H9 (cell line): ENCODE measurements at regions not wholly inside any gene's neighbourhood (a gene's known extent, or its start where the extent isn't known, plus 50 kb on each side); places are given as distances from the start of the nearest gene placed in this dataset.

Source experiments
- DNase-seq: peaks from one replicate; pipeline ENCODE4 v3.0.0-alpha.2; 2017
- H2AFZ ChIP-seq: one replicate; pipeline ENCODE4 v1.6.1; 2013; ENCODE audit warnings: mild to moderate bottlenecking, low read length, control low read depth, moderate library complexity
- H2AK5ac ChIP-seq: 2 replicates; pipeline ENCODE4 v1.6.1; 2013; ENCODE audit warnings: low read length, control low read depth, mixed read lengths; ENCODE audit not compliant: insufficient read length
- H2BK120ac ChIP-seq: one replicate; pipeline ENCODE4 v1.6.1; 2013; ENCODE audit warnings: low read depth, mild to moderate bottlenecking, low read length, control low read depth, inconsistent platforms; ENCODE audit not compliant: poor library complexity, severe bottlenecking
- H2BK12ac ChIP-seq: 2 replicates; pipeline ENCODE4 v1.6.1; 2013; ENCODE audit warnings: low read length, control low read depth, mixed read lengths, low read depth; ENCODE audit not compliant: insufficient read length
- H2BK15ac ChIP-seq: 2 replicates; pipeline ENCODE4 v1.6.1; 2013; ENCODE audit warnings: low read depth, low read length, control low read depth
- H2BK20ac ChIP-seq: one replicate; pipeline ENCODE4 v1.6.1; 2013; ENCODE audit warnings: low read depth, mild to moderate bottlenecking, low read length, control low read depth, inconsistent platforms; ENCODE audit not compliant: poor library complexity, severe bottlenecking
- H2BK5ac ChIP-seq: 2 replicates; pipeline ENCODE4 v1.6.1; 2013; ENCODE audit warnings: low read length, control low read depth, mixed read lengths; ENCODE audit not compliant: insufficient read length
- H3K14ac ChIP-seq: 2 replicates; pipeline ENCODE4 v1.6.1; 2013; ENCODE audit warnings: low read length, control low read depth; ENCODE audit not compliant: insufficient read depth
- H3K18ac ChIP-seq: 2 replicates; pipeline ENCODE4 v1.6.1; 2013; ENCODE audit warnings: low read depth, mild to moderate bottlenecking, mixed read lengths, low read length, control low read depth; ENCODE audit not compliant: insufficient read length
- H3K23ac ChIP-seq: 2 replicates; pipeline ENCODE4 v1.6.1; 2013; ENCODE audit warnings: low read length, control low read depth, mixed read lengths, low read depth; ENCODE audit not compliant: insufficient read length
- H3K23me2 ChIP-seq: 2 replicates; pipeline ENCODE4 v1.6.1; 2013; ENCODE audit warnings: low read depth, mild to moderate bottlenecking, mixed read lengths, low read length, control low read depth; ENCODE audit not compliant: insufficient read length, poor library complexity, severe bottlenecking
- H3K27ac ChIP-seq: 2 replicates; pipeline ENCODE4 v1.5.1; 2013; ENCODE audit warnings: low read length, control low read depth, mixed read lengths, low read depth; ENCODE audit not compliant: insufficient read length
- H3K27me3 ChIP-seq: 2 replicates; pipeline ENCODE4 v1.6.1; 2013; ENCODE audit warnings: low read length, control low read depth, inconsistent platforms; ENCODE audit not compliant: insufficient read depth
- H3K4ac ChIP-seq: 2 replicates; pipeline ENCODE4 v1.6.1; 2013; ENCODE audit warnings: low read depth, mild to moderate bottlenecking, control low read depth, inconsistent platforms, low read length, moderate library complexity
- H3K4me1 ChIP-seq: 2 replicates; pipeline ENCODE4 v1.6.1; 2013; ENCODE audit warnings: low read length, control low read depth, inconsistent platforms; ENCODE audit not compliant: insufficient read depth
- H3K4me2 ChIP-seq: 2 replicates; pipeline ENCODE4 v1.6.1; 2013; ENCODE audit warnings: low read length, control low read depth, mixed read lengths; ENCODE audit not compliant: insufficient read length, insufficient read depth
- H3K56ac ChIP-seq: 2 replicates; pipeline ENCODE4 v1.6.1; 2013; ENCODE audit warnings: low read depth, mild to moderate bottlenecking, mixed read lengths, low read length, control low read depth; ENCODE audit not compliant: insufficient read length
- H3K79me1 ChIP-seq: 2 replicates; pipeline ENCODE4 v1.6.1; 2013; ENCODE audit warnings: low read depth, mild to moderate bottlenecking, moderate library complexity, low read length, control low read depth, inconsistent platforms; ENCODE audit not compliant: insufficient read depth, poor library complexity, severe bottlenecking
- H3K79me2 ChIP-seq: 2 replicates; pipeline ENCODE4 v1.6.1; 2013; ENCODE audit warnings: low read length, control low read depth, inconsistent platforms; ENCODE audit not compliant: insufficient read depth
- H3K9ac ChIP-seq: 2 replicates; pipeline ENCODE4 v1.6.1; 2013; ENCODE audit warnings: low read length, control low read depth, mixed read lengths; ENCODE audit not compliant: insufficient read length; ENCODE audit errors: extremely low read depth
- H3K9me3 ChIP-seq: one replicate; pipeline ENCODE4 v1.6.1; 2013; ENCODE audit warnings: low read depth, low read length, inconsistent platforms; ENCODE audit not compliant: control insufficient read depth
- H3T11ph ChIP-seq: one replicate; pipeline ENCODE4 v1.6.1; 2013; ENCODE audit warnings: mild to moderate bottlenecking, low read length, control low read depth, inconsistent platforms
- H4K20me1 ChIP-seq: one replicate; pipeline ENCODE4 v1.6.1; 2013; ENCODE audit not compliant: control insufficient read depth, insufficient read length, insufficient read depth
- H4K5ac ChIP-seq: 2 replicates; pipeline ENCODE4 v1.6.1; 2013; ENCODE audit warnings: low read depth, mild to moderate bottlenecking, mixed read lengths, low read length, control low read depth; ENCODE audit not compliant: insufficient read length
- H4K8ac ChIP-seq: replicated peaks from 2 replicates; pipeline ENCODE4 v1.6.1; 2013; ENCODE audit warnings: low read length, control low read depth, mixed read lengths, low read depth; ENCODE audit not compliant: insufficient read length
- H4K91ac ChIP-seq: 2 replicates; pipeline ENCODE4 v1.6.1; 2013; ENCODE audit warnings: low read depth, mild to moderate bottlenecking, moderate library complexity, mixed read lengths, low read length, control low read depth; ENCODE audit not compliant: insufficient read length
- H3K27ac Mint-ChIP-seq, 3 experiments: 2 replicates in 2 of 3; 3 replicates in 1 of 3; pipeline ENCODE4 v1.8.0; 2020 to 2021; ENCODE audit warnings: mixed read lengths in 3 of 3, mild to moderate bottlenecking in 1 of 3, moderate library complexity in 1 of 3
- H3K27me3 Mint-ChIP-seq: 2 replicates; pipeline ENCODE4 v1.8.0; 2021; ENCODE audit warnings: low read depth, mild to moderate bottlenecking, moderate library complexity, mixed read lengths
- H3K36me3 Mint-ChIP-seq, 3 experiments: 2 replicates in 2 of 3; 3 replicates in 1 of 3; pipeline ENCODE4 v1.8.0; 2020 to 2021; ENCODE audit warnings: low read depth in 3 of 3, mixed read lengths in 3 of 3; ENCODE audit not compliant: insufficient read depth in 1 of 3
- H3K4me1 Mint-ChIP-seq, 2 experiments: 2 replicates each; pipeline ENCODE4 v1.8.0; 2020; ENCODE audit warnings: mixed read lengths in 2 of 2
- H3K4me3 Mint-ChIP-seq, 2 experiments: 2 replicates in 1 of 2; 3 replicates in 1 of 2; pipeline ENCODE4 v1.8.0; 2020 to 2021; ENCODE audit warnings: mild to moderate bottlenecking in 2 of 2, mixed read lengths in 2 of 2, moderate library complexity in 1 of 2
- H3K9me3 Mint-ChIP-seq, 2 experiments: 2 replicates in 1 of 2; 3 replicates in 1 of 2; pipeline ENCODE4 v1.8.0; 2020; ENCODE audit warnings: mild to moderate bottlenecking in 2 of 2, mixed read lengths in 2 of 2, moderate library complexity in 1 of 2
- TF ChIP-seq, protein P1 (sequence below): fragments of 200-600 bp; sonication (generic); conservative IDR thresholded peaks from 3 replicates; pipeline ENCODE4 v1.8.0; 2021; ENCODE audit warnings: antibody characterized with exemption, mild to moderate bottlenecking

DNA sequence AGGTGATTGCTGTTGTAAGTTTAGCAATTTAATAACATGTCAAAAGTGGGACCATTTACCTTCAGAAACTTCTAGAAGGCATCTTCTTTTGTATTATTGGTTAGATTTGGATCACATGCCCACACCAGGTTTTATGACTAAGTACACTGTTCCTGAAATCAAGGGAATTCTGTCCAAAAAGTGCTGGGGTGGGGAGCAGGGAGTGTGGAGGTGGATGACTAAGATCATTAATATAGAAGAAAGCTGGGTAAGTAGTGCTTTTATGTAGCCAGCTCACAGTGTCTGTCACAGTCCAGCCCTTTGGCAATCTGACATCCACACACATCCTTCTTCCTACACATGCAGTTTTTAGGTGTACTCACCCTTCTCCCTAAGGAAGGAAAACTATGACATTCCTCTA is 120.0 kb downstream of the TMCO5A start:
- H2BK20ac ChIP-seq: no peak overlapping the region
- H3K27ac ChIP-seq: no peak overlapping the region
- H3K27me3 Mint-ChIP-seq: no peaks in the 10 kb centered on the region
- no peak overlapping the region for H4K91ac ChIP-seq
- DNase-seq: no peak
- no peak overlapping the region for H2BK12ac ChIP-seq
- no peak overlapping the region for H3K4me3 Mint-ChIP-seq
- H3K79me1 ChIP-seq: no peaks in the 10 kb centered on the region
- peaks cover 20 to 21% of the 10 kb centered on the region in 2 experiments for H3K4me1 Mint-ChIP-seq
- H3K23me2 ChIP-seq: no peaks in the 10 kb centered on the region
- no peak overlapping the region for H2AFZ ChIP-seq
- H3T11ph ChIP-seq: no peak overlapping the region
- no peak overlapping the region for H2AK5ac ChIP-seq
- no peak overlapping the region for H2BK5ac ChIP-seq
- no peaks in the 10 kb centered on the region for H3K79me2 ChIP-seq
- no peaks in the 10 kb centered on the region for H4K20me1 ChIP-seq
- no peaks in the 10 kb centered on the region for H3K36me3 Mint-ChIP-seq
- no peak overlapping the region for H2BK120ac ChIP-seq
- H3K4ac ChIP-seq: no peak overlapping the region
- peaks cover 2% of the 10 kb centered on the region; the same call in 1 of the 2 replicates for H3K4me1 ChIP-seq
- H3K23ac ChIP-seq: no peak overlapping the region
- no peak overlapping the region for H4K5ac ChIP-seq
- no peak overlapping the region for H2BK15ac ChIP-seq
- no peak overlapping the region for H3K14ac ChIP-seq
- H3K27me3 ChIP-seq: no peaks in the 10 kb centered on the region
- no peak overlapping the region for H3K18ac ChIP-seq
- TF ChIP-seq, protein P1, sequence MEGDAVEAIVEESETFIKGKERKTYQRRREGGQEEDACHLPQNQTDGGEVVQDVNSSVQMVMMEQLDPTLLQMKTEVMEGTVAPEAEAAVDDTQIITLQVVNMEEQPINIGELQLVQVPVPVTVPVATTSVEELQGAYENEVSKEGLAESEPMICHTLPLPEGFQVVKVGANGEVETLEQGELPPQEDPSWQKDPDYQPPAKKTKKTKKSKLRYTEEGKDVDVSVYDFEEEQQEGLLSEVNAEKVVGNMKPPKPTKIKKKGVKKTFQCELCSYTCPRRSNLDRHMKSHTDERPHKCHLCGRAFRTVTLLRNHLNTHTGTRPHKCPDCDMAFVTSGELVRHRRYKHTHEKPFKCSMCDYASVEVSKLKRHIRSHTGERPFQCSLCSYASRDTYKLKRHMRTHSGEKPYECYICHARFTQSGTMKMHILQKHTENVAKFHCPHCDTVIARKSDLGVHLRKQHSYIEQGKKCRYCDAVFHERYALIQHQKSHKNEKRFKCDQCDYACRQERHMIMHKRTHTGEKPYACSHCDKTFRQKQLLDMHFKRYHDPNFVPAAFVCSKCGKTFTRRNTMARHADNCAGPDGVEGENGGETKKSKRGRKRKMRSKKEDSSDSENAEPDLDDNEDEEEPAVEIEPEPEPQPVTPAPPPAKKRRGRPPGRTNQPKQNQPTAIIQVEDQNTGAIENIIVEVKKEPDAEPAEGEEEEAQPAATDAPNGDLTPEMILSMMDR: no peak
- H3K9me3 ChIP-seq: no peaks in the 10 kb centered on the region
- no peak overlapping the region for H3K9ac ChIP-seq
- no peak overlapping the region for H3K56ac ChIP-seq
- H3K4me2 ChIP-seq: no peak overlapping the region
- no peaks in the 10 kb centered on the region for H3K9me3 Mint-ChIP-seq
- no peak overlapping the region for H3K27ac Mint-ChIP-seq
- H4K8ac ChIP-seq: no peak overlapping the region
